DND-41 (cell line): ENCODE measurements at regions not wholly inside any gene's neighbourhood (a gene's known extent, or its start where the extent isn't known, plus 50 kb on each side); places are given as distances from the start of the nearest gene placed in this dataset.

ENCODE experiments used
- EZH2 ChIP-seq: IDR thresholded peaks from 3 replicates; pipeline ENCODE4 v1.6.1; 2012; ENCODE audit warnings: borderline replicate concordance, low read depth, mild to moderate bottlenecking, moderate library complexity, low read length, inconsistent platforms; ENCODE audit not compliant: severe bottlenecking
- TF ChIP-seq, protein P1 (sequence below): IDR thresholded peaks from 2 replicates; pipeline ENCODE4 v1.5.1; 2012; ENCODE audit warnings: borderline replicate concordance, low read length, moderate library complexity, mild to moderate bottlenecking; ENCODE audit not compliant: poor library complexity, severe bottlenecking; ENCODE audit errors: extremely low read depth

DNA sequence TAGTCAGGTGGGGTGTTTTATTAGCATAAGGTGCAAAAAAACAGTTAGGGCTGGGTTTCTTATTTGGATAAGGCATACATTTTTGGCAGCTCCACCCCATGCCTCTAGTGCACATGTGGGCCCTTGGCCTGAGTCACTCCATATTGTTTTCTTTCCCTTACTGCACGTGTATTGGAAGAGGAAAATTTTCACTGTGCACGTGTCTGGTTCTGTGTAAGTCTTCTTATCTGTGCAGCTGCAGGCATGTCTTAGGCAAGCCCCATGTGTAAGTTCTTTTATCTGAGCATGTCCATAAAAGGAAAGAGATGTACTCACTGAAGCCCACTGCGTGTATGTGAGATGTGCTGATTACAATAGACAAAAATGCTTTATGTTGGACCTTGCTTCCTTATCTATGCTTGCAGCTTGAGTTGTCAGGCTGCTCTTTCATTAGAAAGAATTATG is 540.3 kb upstream of the IGFBP3 start:
- TF ChIP-seq, protein P1, sequence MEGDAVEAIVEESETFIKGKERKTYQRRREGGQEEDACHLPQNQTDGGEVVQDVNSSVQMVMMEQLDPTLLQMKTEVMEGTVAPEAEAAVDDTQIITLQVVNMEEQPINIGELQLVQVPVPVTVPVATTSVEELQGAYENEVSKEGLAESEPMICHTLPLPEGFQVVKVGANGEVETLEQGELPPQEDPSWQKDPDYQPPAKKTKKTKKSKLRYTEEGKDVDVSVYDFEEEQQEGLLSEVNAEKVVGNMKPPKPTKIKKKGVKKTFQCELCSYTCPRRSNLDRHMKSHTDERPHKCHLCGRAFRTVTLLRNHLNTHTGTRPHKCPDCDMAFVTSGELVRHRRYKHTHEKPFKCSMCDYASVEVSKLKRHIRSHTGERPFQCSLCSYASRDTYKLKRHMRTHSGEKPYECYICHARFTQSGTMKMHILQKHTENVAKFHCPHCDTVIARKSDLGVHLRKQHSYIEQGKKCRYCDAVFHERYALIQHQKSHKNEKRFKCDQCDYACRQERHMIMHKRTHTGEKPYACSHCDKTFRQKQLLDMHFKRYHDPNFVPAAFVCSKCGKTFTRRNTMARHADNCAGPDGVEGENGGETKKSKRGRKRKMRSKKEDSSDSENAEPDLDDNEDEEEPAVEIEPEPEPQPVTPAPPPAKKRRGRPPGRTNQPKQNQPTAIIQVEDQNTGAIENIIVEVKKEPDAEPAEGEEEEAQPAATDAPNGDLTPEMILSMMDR, result no peak
- TF ChIP-seq EZH2, result no peak
